Fibroblast of lung (primary cell): ENCODE measurements at regions not wholly inside any gene's neighbourhood (a gene's known extent, or its start where the extent isn't known, plus 50 kb on each side); places are given as distances from the start of the nearest gene placed in this dataset.

Experiments
- DNase-seq, 2 donors: peaks; one replicate each; pipeline versions ENCODE4 v3.0.0 to v3.0.0-alpha.2; 2010; ENCODE audit warnings: low read depth in 2 of 2
- H2AFZ ChIP-seq: 2 replicates; pipeline ENCODE4 v1.5.1; 2012; ENCODE audit warnings: low read length, control low read depth, inconsistent platforms
- H3K27ac ChIP-seq: 2 replicates; pipeline ENCODE4 v1.5.1; 2011; ENCODE audit warnings: low read length, control low read depth; ENCODE audit not compliant: insufficient read depth
- H3K27me3 ChIP-seq: 2 replicates; pipeline ENCODE4 v1.5.1; 2011; ENCODE audit warnings: mild to moderate bottlenecking, low read length; ENCODE audit not compliant: control insufficient read depth, insufficient read depth
- H3K36me3 ChIP-seq: 2 replicates; pipeline ENCODE4 v1.5.1; 2011; ENCODE audit warnings: low read length; ENCODE audit not compliant: control insufficient read depth, insufficient read depth
- H3K4me1 ChIP-seq: 2 replicates; pipeline ENCODE4 v1.5.1; 2011; ENCODE audit warnings: low read length; ENCODE audit not compliant: control insufficient read depth, insufficient read depth; ENCODE audit errors: extremely low read depth
- H3K4me2 ChIP-seq: 2 replicates; pipeline ENCODE4 v1.5.1; 2011; ENCODE audit warnings: low read length, control low read depth; ENCODE audit not compliant: insufficient read depth; ENCODE audit errors: extremely low read depth
- H3K4me3 ChIP-seq, 4 experiments: fragments of 200-600 bp in 1 of 4; sonication (generic) in 1 of 4; replicated peaks in 1 of 4; 2 replicates each; pipeline ENCODE4 v1.5.1; 2011 to 2016; ENCODE audit warnings: low read length in 4 of 4, low read depth in 3 of 4, mild to moderate bottlenecking in 3 of 4, control low read depth in 2 of 4, inconsistent platforms in 1 of 4, mixed read lengths in 1 of 4; ENCODE audit not compliant: insufficient read depth in 1 of 4; ENCODE audit errors: control extremely low read depth in 1 of 4
- H3K79me2 ChIP-seq: 2 replicates; pipeline ENCODE4 v1.5.1; 2012; ENCODE audit warnings: mild to moderate bottlenecking, low read length, inconsistent platforms; ENCODE audit not compliant: control insufficient read depth, insufficient read depth
- H3K9ac ChIP-seq: 2 replicates; pipeline ENCODE4 v1.5.1; 2011; ENCODE audit warnings: mild to moderate bottlenecking, low read length, control low read depth; ENCODE audit not compliant: insufficient read depth
- H3K9me3 ChIP-seq: 2 replicates; pipeline ENCODE4 v1.5.1; 2012; ENCODE audit warnings: low read depth, low read length; ENCODE audit not compliant: control insufficient read depth, insufficient read depth
- H4K20me1 ChIP-seq: 2 replicates; pipeline ENCODE4 v1.5.1; 2011; ENCODE audit warnings: low read length; ENCODE audit not compliant: control insufficient read depth, insufficient read depth; ENCODE audit errors: extremely low read depth
- CTCF ChIP-seq, 2 donors: IDR thresholded peaks in 1 of 2; conservative IDR thresholded peaks in 1 of 2; 1 replicate in 1 of 2; 2 replicates in 1 of 2; pipeline ENCODE4 v1.5.1; 2011 to 2012; ENCODE audit warnings: low read length in 2 of 2, control low read depth in 1 of 2, inconsistent platforms in 1 of 2, low read depth in 1 of 2, mild to moderate bottlenecking in 1 of 2
- EZH2 ChIP-seq: IDR thresholded peaks from 2 replicates; pipeline ENCODE4 v1.5.1; 2012; ENCODE audit warnings: low read length, control low read depth, mild to moderate bottlenecking; ENCODE audit errors: missing control alignments

DNA sequence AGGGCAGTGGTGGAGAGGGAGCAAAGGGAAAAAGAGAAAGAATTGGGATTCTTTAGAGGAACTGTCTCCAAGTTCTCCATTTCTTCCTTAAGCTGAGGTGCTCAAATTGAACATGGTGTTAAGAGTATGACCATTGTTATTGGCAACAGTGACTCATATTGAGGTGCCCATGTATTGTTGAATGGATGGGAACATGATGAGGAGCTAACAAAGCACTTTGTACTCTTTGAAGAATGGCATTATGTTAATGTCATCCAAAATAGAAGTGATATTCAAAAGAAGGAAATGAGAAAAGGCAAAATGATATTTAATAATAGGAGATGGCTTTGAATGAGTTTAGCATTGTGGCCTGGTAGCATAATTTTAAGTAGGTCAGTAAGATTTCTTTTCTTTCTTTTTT lies 261.1 kb downstream of the QKI start:
- H3K79me2 ChIP-seq = no peaks in the 10 kb centered on the region
- H3K4me2 ChIP-seq = no peak overlapping the region
- H4K20me1 ChIP-seq = no peaks in the 10 kb centered on the region
- no peaks in the 10 kb centered on the region for H3K36me3 ChIP-seq
- no peak overlapping the region for H3K27ac ChIP-seq
- no peak overlapping the region for H3K4me3 ChIP-seq
- H2AFZ ChIP-seq = no peak overlapping the region
- no peak for DNase-seq
- TF ChIP-seq CTCF (conservative IDR thresholded peaks at IDR 0.05 in 1 of 2, IDR thresholded peaks at IDR 0.05 in 1 of 2; ENCODE audit: low read depth in 1 of 2, low read length in 2 of 2) = no peak
- no peak for TF ChIP-seq EZH2
- H3K9me3 ChIP-seq = no peaks in the 10 kb centered on the region
- H3K27me3 ChIP-seq = no peaks in the 10 kb centered on the region
- H3K4me1 ChIP-seq = no peaks in the 10 kb centered on the region
- no peak overlapping the region for H3K9ac ChIP-seq

GRCh38 chr6:163672710-163673109 lies 258.2 kb downstream of the QKI start:
- H2AFZ ChIP-seq = no peak overlapping the region
- H3K36me3 ChIP-seq = no peaks in the 10 kb centered on the region
- H3K9ac ChIP-seq = no peak overlapping the region
- no peak overlapping the region for H3K4me2 ChIP-seq
- no peak overlapping the region for H3K4me3 ChIP-seq
- H3K4me1 ChIP-seq = no peaks in the 10 kb centered on the region
- no peaks in the 10 kb centered on the region for H4K20me1 ChIP-seq
- TF ChIP-seq CTCF (conservative IDR thresholded peaks at IDR 0.05 in 1 of 2, IDR thresholded peaks at IDR 0.05 in 1 of 2; ENCODE audit: low read depth in 1 of 2, low read length in 2 of 2) (no peak), EZH2 (no peak)
- DNase-seq = no peak
- H3K9me3 ChIP-seq = no peaks in the 10 kb centered on the region
- H3K27me3 ChIP-seq = no peaks in the 10 kb centered on the region
- H3K27ac ChIP-seq = no peak overlapping the region
- no peaks in the 10 kb centered on the region for H3K79me2 ChIP-seq

GRCh38 chr6:163671791-163672190 lies 257.3 kb downstream of the QKI start:
- H2AFZ ChIP-seq = no peak overlapping the region
- H3K27me3 ChIP-seq = no peaks in the 10 kb centered on the region
- H3K9ac ChIP-seq = no peak overlapping the region
- H3K79me2 ChIP-seq = no peaks in the 10 kb centered on the region
- no peak for DNase-seq
- no peaks in the 10 kb centered on the region for H3K9me3 ChIP-seq
- H3K4me1 ChIP-seq = no peaks in the 10 kb centered on the region
- no peak overlapping the region for H3K4me3 ChIP-seq
- no peak for TF ChIP-seq CTCF (conservative IDR thresholded peaks at IDR 0.05 in 1 of 2, IDR thresholded peaks at IDR 0.05 in 1 of 2; ENCODE audit: low read depth in 1 of 2, low read length in 2 of 2)
- no peak for TF ChIP-seq EZH2
- no peak overlapping the region for H3K4me2 ChIP-seq
- H4K20me1 ChIP-seq = no peaks in the 10 kb centered on the region
- H3K36me3 ChIP-seq = no peaks in the 10 kb centered on the region
- no peak overlapping the region for H3K27ac ChIP-seq
